Prostate gland (tissue), 2 donors: ENCODE measurements at regions not wholly inside any gene's neighbourhood (a gene's known extent, or its start where the extent isn't known, plus 50 kb on each side); places are given as distances from the start of the nearest gene placed in this dataset.

Experiments used
- CTCF ChIP-seq, 4 experiments: fragments of 200-600 bp in 2 of 4; fragments of 450-650 bp in 2 of 4; sonication (generic) in 2 of 4; IDR thresholded peaks; 1 replicate in 3 of 4; 2 replicates in 1 of 4; pipeline ENCODE4 v1.5.1; 2016 to 2019; ENCODE audit warnings: antibody characterized with exemption in 4 of 4, mild to moderate bottlenecking in 2 of 4, moderate library complexity in 2 of 4
- POLR2A ChIP-seq: fragments of 450-650 bp; IDR thresholded peaks from one replicate; pipeline ENCODE4 v1.6.1; 2016; ENCODE audit warnings: antibody characterized with exemption, mild to moderate bottlenecking
- POLR2AphosphoS5 ChIP-seq: sonication (generic); formaldehyde crosslinking; IDR thresholded peaks from one replicate; pipeline ENCODE4 v1.6.1; 2017; ENCODE audit warnings: antibody characterized with exemption

DNA sequence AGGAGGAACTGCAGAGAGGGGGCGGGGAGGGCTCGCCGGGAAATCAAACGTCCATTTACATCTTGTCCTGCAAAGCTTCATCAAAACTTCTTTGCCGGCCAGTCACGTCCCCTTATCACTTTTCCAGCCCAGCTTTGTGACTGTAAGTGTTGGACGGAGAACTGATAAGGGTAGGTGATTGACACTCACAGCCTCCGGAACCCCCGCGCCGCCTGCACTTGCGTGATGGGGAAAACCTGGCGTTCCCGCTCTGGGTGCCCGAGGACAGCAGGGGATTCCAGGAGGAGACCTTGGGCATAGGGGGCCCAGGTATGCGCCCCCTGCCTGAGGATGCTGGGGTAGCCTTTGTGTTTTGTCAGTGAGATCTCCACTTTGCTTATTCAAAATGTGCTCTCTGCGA is 72.8 kb upstream of the ANKRD34C start:
- TF ChIP-seq POLR2A = no peak
- no peak for TF ChIP-seq CTCF (IDR thresholded peaks at IDR 0.05)
- no peak for TF ChIP-seq POLR2AphosphoS5
